Stomach (tissue), 4 donors: ENCODE measurements at regions not wholly inside any gene's neighbourhood (a gene's known extent, or its start where the extent isn't known, plus 50 kb on each side); places are given as distances from the start of the nearest gene placed in this dataset.

ENCODE experiments used
- POLR2A ChIP-seq, 4 donors: fragments of 450-650 bp; IDR thresholded peaks; one replicate each; pipeline ENCODE4 v1.6.1; 2016; ENCODE audit warnings: antibody characterized with exemption in 4 of 4, control low read depth in 2 of 4, mild to moderate bottlenecking in 1 of 4, moderate library complexity in 1 of 4
- POLR2AphosphoS5 ChIP-seq, 3 donors: sonication (generic); formaldehyde crosslinking; IDR thresholded peaks; one replicate each; pipeline ENCODE4 v1.6.1; 2016; ENCODE audit warnings: antibody characterized with exemption in 3 of 3
- TF ChIP-seq, protein P1 (sequence below), 7 experiments: fragments of 450-650 bp in 4 of 7; fragments of 200-600 bp in 3 of 7; sonication (generic) in 3 of 7; IDR thresholded peaks; one replicate each; pipeline ENCODE4 v1.5.1; 2016 to 2019; ENCODE audit warnings: antibody characterized with exemption in 7 of 7, control low read depth in 2 of 7, mild to moderate bottlenecking in 1 of 7

DNA sequence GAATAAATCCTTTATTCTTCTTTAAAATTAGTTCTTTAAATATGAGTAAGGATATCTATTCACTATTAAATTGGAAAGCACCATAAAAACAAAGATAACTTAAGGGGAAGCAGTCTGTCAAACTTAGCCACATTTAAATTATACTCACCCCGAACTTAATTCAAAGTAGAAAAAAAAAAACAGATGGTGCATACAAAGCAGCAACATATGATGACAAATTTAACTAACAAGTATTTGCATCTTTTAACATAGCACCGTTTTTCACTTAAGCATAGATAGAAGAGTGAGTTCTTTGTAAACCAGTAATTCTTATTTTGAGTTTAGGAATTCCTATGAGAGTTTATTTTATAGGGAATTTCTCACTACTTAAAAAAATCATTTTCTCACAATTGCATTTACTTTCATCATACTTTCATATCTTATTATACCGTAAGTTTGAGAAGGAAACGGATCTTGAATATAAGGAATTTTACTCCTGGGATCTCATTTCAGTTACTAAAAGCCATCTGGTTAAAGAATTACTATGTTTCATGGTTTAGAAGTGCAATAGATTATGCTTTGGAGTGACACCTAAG lies 828.2 kb upstream of the MAP3K7 start:
- TF ChIP-seq, protein P1, sequence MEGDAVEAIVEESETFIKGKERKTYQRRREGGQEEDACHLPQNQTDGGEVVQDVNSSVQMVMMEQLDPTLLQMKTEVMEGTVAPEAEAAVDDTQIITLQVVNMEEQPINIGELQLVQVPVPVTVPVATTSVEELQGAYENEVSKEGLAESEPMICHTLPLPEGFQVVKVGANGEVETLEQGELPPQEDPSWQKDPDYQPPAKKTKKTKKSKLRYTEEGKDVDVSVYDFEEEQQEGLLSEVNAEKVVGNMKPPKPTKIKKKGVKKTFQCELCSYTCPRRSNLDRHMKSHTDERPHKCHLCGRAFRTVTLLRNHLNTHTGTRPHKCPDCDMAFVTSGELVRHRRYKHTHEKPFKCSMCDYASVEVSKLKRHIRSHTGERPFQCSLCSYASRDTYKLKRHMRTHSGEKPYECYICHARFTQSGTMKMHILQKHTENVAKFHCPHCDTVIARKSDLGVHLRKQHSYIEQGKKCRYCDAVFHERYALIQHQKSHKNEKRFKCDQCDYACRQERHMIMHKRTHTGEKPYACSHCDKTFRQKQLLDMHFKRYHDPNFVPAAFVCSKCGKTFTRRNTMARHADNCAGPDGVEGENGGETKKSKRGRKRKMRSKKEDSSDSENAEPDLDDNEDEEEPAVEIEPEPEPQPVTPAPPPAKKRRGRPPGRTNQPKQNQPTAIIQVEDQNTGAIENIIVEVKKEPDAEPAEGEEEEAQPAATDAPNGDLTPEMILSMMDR (IDR thresholded peaks at IDR 0.05) = no peak
- TF ChIP-seq POLR2A (IDR thresholded peaks at IDR 0.05) (no peak), POLR2AphosphoS5 (IDR thresholded peaks at IDR 0.05) (no peak)
